ENCODE measurements at regions not wholly inside any gene's neighbourhood (a gene's known extent, or its start where the extent isn't known, plus 50 kb on each side); places are given as distances from the start of the nearest gene placed in this dataset.

GRCh38 chr12:124653169-124653931 lies 85.9 kb upstream of the NCOR2 start:
- no peak overlapping the region for H3K27ac ChIP-seq (ENCODE audit: low read depth, low read length, poor library complexity, severe bottlenecking)
- H2AFZ ChIP-seq (ENCODE audit: low read length): no peak overlapping the region
- no peaks in the 10 kb centered on the region for H3K9me2 ChIP-seq (ENCODE audit: low read depth, low read length)
- H3F3A ChIP-seq (ENCODE audit: insufficient read depth, low read length): no peaks in the 10 kb centered on the region
- no peak overlapping the region for H3K4me2 ChIP-seq (ENCODE audit: low read length)
- no peaks in the 10 kb centered on the region; the same call in 1 of the 2 replicates for H3K36me3 ChIP-seq (ENCODE audit: insufficient read depth, low read length)
- H4K20me1 ChIP-seq (ENCODE audit: insufficient read depth, low read length): no peaks in the 10 kb centered on the region
- H3K79me2 ChIP-seq (ENCODE audit: insufficient read depth, low read length): no peaks in the 10 kb centered on the region
- H3K9me3 ChIP-seq (ENCODE audit: low read length): no peaks in the 10 kb centered on the region
- H3K4me1 ChIP-seq (ENCODE audit: insufficient read depth, low read length, severe bottlenecking): no peaks in the 10 kb centered on the region
- peaks cover 13% of the 10 kb centered on the region; the same call in 1 of the 2 replicates for H3K27me3 ChIP-seq (ENCODE audit: insufficient read depth, low read length)
- TF ChIP-seq CTCF (IDR thresholded peaks at IDR 0.05; ENCODE audit: low read length) (no peak), EZH2 (IDR thresholded peaks at IDR 0.05; ENCODE audit: borderline replicate concordance, low read length) (no peak)
- H3K4me3 ChIP-seq (ENCODE audit: low read depth, low read length, poor library complexity, severe bottlenecking): no peak overlapping the region
- no peak overlapping the region for H3K9ac ChIP-seq (ENCODE audit: low read length)

- H3K27ac ChIP-seq (ENCODE audit: low read depth, low read length, poor library complexity, severe bottlenecking): no peak overlapping the region
- H3K4me2 ChIP-seq (ENCODE audit: low read length): no peak overlapping the region
- H3K9me3 ChIP-seq (ENCODE audit: low read length): no peaks in the 10 kb centered on the region
- H3K79me2 ChIP-seq (ENCODE audit: insufficient read depth, low read length): no peaks in the 10 kb centered on the region
- no peaks in the 10 kb centered on the region for H3K4me1 ChIP-seq (ENCODE audit: insufficient read depth, low read length, severe bottlenecking)
- TF ChIP-seq EZH2 (IDR thresholded peaks at IDR 0.05; ENCODE audit: borderline replicate concordance, low read length) (no peak), CTCF (IDR thresholded peaks at IDR 0.05; ENCODE audit: low read length) (no peak)
- H2AFZ ChIP-seq (ENCODE audit: low read length): no peak overlapping the region
- no peaks in the 10 kb centered on the region; the same call in 1 of the 2 replicates for H3K36me3 ChIP-seq (ENCODE audit: insufficient read depth, low read length)
- no peak overlapping the region for H3K9ac ChIP-seq (ENCODE audit: low read length)
- no peaks in the 10 kb centered on the region for H3F3A ChIP-seq (ENCODE audit: insufficient read depth, low read length)
- H3K9me2 ChIP-seq (ENCODE audit: low read depth, low read length): no peaks in the 10 kb centered on the region
- H4K20me1 ChIP-seq (ENCODE audit: insufficient read depth, low read length): no peaks in the 10 kb centered on the region
- H3K27me3 ChIP-seq (ENCODE audit: insufficient read depth, low read length): peaks cover 13% of the 10 kb centered on the region; the same call in 1 of the 2 replicates
- H3K4me3 ChIP-seq (ENCODE audit: low read depth, low read length, poor library complexity, severe bottlenecking): no peak overlapping the region
These were observed 85.2 kb upstream of the NCOR2 start for GRCh38 chr12:124652661-124653060.

GRCh38 chr12:124651516-124652273 lies 84.3 kb upstream of the NCOR2 start:
- no peaks in the 10 kb centered on the region; the same call in 1 of the 2 replicates for H3K36me3 ChIP-seq (ENCODE audit: insufficient read depth, low read length)
- H3K9me3 ChIP-seq (ENCODE audit: low read length): no peaks in the 10 kb centered on the region
- H3K9ac ChIP-seq (ENCODE audit: low read length): no peak overlapping the region
- no peak overlapping the region for H3K4me2 ChIP-seq (ENCODE audit: low read length)
- H3K27ac ChIP-seq (ENCODE audit: low read depth, low read length, poor library complexity, severe bottlenecking): no peak overlapping the region
- H3K27me3 ChIP-seq (ENCODE audit: insufficient read depth, low read length): peaks cover 13% of the 10 kb centered on the region; the same call in 1 of the 2 replicates
- no peaks in the 10 kb centered on the region for H4K20me1 ChIP-seq (ENCODE audit: insufficient read depth, low read length)
- TF ChIP-seq EZH2 (IDR thresholded peaks at IDR 0.05; ENCODE audit: borderline replicate concordance, low read length) (no peak), CTCF (IDR thresholded peaks at IDR 0.05; ENCODE audit: low read length) (no peak)
- H3K4me3 ChIP-seq (ENCODE audit: low read depth, low read length, poor library complexity, severe bottlenecking): no peak overlapping the region
- no peak overlapping the region for H2AFZ ChIP-seq (ENCODE audit: low read length)
- no peaks in the 10 kb centered on the region for H3F3A ChIP-seq (ENCODE audit: insufficient read depth, low read length)
- H3K4me1 ChIP-seq (ENCODE audit: insufficient read depth, low read length, severe bottlenecking): no peaks in the 10 kb centered on the region
- H3K79me2 ChIP-seq (ENCODE audit: insufficient read depth, low read length): no peaks in the 10 kb centered on the region
- H3K9me2 ChIP-seq (ENCODE audit: low read depth, low read length): no peaks in the 10 kb centered on the region

All from OCI-LY1 (cell line).